Esophagus squamous epithelium (tissue), 5 donors: ENCODE measurements at regions not wholly inside any gene's neighbourhood (a gene's known extent, or its start where the extent isn't known, plus 50 kb on each side); places are given as distances from the start of the nearest gene placed in this dataset.
"Not testable (repeated sequence)": the region's sequence is repeated elsewhere in the genome, so short reads cannot be mapped to it uniquely, and the experiment has no call there.

Source experiments
- DNase-seq: peaks from one replicate; lab custom pipeline; 2025; lab: John Stamatoyannopoulos, UW
- H3K27ac ChIP-seq, 4 donors: fragments of 200-600 bp; sonication (generic); one replicate each; pipeline ENCODE4 v1.5.1; 2016 to 2019; ENCODE audit warnings: mild to moderate bottlenecking in 1 of 4
- H3K27me3 ChIP-seq, 4 donors: fragments of 200-600 bp; sonication (generic); 1 replicate in 3 of 4; 2 replicates in 1 of 4; pipeline versions ENCODE4 v1.5.1 to v1.6.0; 2017 to 2021; ENCODE audit warnings: antibody characterized with exemption in 1 of 4
- H3K36me3 ChIP-seq, 3 donors: fragments of 200-600 bp; sonication (generic); one replicate each; pipeline ENCODE4 v1.5.1; 2016 to 2019
- H3K4me1 ChIP-seq, 3 donors: fragments of 200-600 bp; sonication (generic); one replicate each; pipeline ENCODE4 v1.5.1; 2017 to 2019
- H3K4me3 ChIP-seq, 4 donors: fragments of 200-600 bp; sonication (generic); 1 replicate in 3 of 4; 2 replicates in 1 of 4; pipeline ENCODE4 v1.5.1; 2016 to 2019; ENCODE audit warnings: mild to moderate bottlenecking in 2 of 4, moderate library complexity in 1 of 4
- H3K9me3 ChIP-seq, 3 donors: fragments of 200-600 bp; sonication (generic); one replicate each; pipeline ENCODE4 v1.5.1; 2016 to 2019
- POLR2A ChIP-seq, 4 donors: fragments of 450-650 bp; IDR thresholded peaks; one replicate each; pipeline ENCODE4 v1.6.1; 2017; ENCODE audit warnings: antibody characterized with exemption in 4 of 4, mild to moderate bottlenecking in 4 of 4, moderate library complexity in 3 of 4
- WGBS, 2 donors: methylation state at CpG; one replicate each; pipeline ENCODE4 v1.1.5; 2018; 5-methylcytosine and 5-hydroxymethylcytosine counted together
- intact Hi-C: fragments of 100-400 bp; cut with DNase I; formaldehyde crosslinking; loops from one replicate; pipeline ENCODE4 v1.15.0; 2022
- TF ChIP-seq, protein P1 (sequence below), 6 experiments: fragments of 450-650 bp in 4 of 6; fragments of 200-600 bp in 2 of 6; sonication (generic) in 2 of 6; IDR thresholded peaks; one replicate each; pipeline ENCODE4 v1.5.1; 2016 to 2019; ENCODE audit warnings: antibody characterized with exemption in 6 of 6, mild to moderate bottlenecking in 4 of 6, moderate library complexity in 4 of 6
- donor health status: DM: yes; HTN: yes; CAD: no.

- Histone ChIP-seq H3K27ac (peak overlapping the region in 3 of 4 donors; percentile 4 to 77 (median 69)), H3K36me3 (no peaks in the 10 kb centered on the region), H3K9me3 (no peaks in the 10 kb centered on the region), H3K4me3 (no peak overlapping the region), H3K4me1 (peaks cover 4 to 39% (median 12%) of the 10 kb centered on the region in 3 donors), H3K27me3 (no peaks in the 10 kb centered on the region)
- intact Hi-C loops = no loop called here
- DNase-seq = no peak
- no peak for TF ChIP-seq POLR2A (IDR thresholded peaks at IDR 0.05)
- TF ChIP-seq, protein P1, sequence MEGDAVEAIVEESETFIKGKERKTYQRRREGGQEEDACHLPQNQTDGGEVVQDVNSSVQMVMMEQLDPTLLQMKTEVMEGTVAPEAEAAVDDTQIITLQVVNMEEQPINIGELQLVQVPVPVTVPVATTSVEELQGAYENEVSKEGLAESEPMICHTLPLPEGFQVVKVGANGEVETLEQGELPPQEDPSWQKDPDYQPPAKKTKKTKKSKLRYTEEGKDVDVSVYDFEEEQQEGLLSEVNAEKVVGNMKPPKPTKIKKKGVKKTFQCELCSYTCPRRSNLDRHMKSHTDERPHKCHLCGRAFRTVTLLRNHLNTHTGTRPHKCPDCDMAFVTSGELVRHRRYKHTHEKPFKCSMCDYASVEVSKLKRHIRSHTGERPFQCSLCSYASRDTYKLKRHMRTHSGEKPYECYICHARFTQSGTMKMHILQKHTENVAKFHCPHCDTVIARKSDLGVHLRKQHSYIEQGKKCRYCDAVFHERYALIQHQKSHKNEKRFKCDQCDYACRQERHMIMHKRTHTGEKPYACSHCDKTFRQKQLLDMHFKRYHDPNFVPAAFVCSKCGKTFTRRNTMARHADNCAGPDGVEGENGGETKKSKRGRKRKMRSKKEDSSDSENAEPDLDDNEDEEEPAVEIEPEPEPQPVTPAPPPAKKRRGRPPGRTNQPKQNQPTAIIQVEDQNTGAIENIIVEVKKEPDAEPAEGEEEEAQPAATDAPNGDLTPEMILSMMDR (IDR thresholded peaks at IDR 0.05) = no peak
- 33 to 45% methylated on average over 4 of the region's 5 CpGs for WGBS, 2 donors
These were observed 108.4 kb upstream of the PLEKHG1 start for GRCh38 chr6:150491131-150491810.

DNA sequence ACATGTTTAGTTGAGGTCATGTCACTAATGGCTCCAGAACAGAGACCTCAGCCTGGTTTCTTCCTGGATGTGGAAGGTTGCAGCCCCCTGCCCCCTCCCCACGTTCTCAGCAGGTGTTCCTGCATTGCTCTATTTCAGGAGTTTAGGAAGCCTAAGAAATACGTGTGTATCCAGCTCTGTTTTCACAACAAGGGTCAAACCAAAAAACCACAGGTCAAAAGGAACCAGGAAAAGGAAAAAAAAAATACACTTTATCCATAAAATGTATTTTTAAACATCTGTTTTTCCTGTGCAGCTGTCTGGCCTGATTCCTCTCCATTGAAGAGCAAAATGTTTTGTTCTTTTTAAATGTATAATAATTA is 107.9 kb upstream of the PLEKHG1 start:
- no peak for DNase-seq
- Histone ChIP-seq H3K27me3 (no peaks in the 10 kb centered on the region), H3K36me3 (no peaks in the 10 kb centered on the region), H3K27ac (peak overlapping the region in 2 of 4 donors; percentile 69 to 77), H3K4me3 (no peak overlapping the region), H3K4me1 (peaks cover 4 to 39% (median 12%) of the 10 kb centered on the region in 3 donors), H3K9me3 (no peaks in the 10 kb centered on the region)
- TF ChIP-seq, protein P1 (IDR thresholded peaks at IDR 0.05) = no peak
- TF ChIP-seq POLR2A (IDR thresholded peaks at IDR 0.05) = no peak
- intact Hi-C loops = no loop called here
- 52 to 53% methylated on average over 2 of the region's 2 CpGs for WGBS, 2 donors

- TF ChIP-seq, protein P1 (IDR thresholded peaks at IDR 0.05) = no peak
- TF ChIP-seq POLR2A (IDR thresholded peaks at IDR 0.05) = no peak
- intact Hi-C loops = no loop called here
- Histone ChIP-seq H3K9me3 (no peaks in the 10 kb centered on the region), H3K27me3 (no peaks in the 10 kb centered on the region), H3K4me3 (no peak overlapping the region), H3K36me3 (no peaks in the 10 kb centered on the region), H3K27ac (peak overlapping the region in 2 of 4 donors; percentile 10 to 77), H3K4me1 (peaks cover 4 to 39% (median 12%) of the 10 kb centered on the region in 3 donors)
- WGBS, 2 donors = 86 to 87% methylated on average over 2 of the region's 2 CpGs
- no peak for DNase-seq
These were observed 107.2 kb upstream of the PLEKHG1 start for GRCh38 chr6:150492507-150492906.

GRCh38 chr6:150492941-150493340 is 106.7 kb upstream of the PLEKHG1 start:
- intact Hi-C loops = no loop called here
- DNase-seq = no peak
- TF ChIP-seq POLR2A (IDR thresholded peaks at IDR 0.05) = no peak
- TF ChIP-seq, protein P1 (IDR thresholded peaks at IDR 0.05) = no peak

DNA sequence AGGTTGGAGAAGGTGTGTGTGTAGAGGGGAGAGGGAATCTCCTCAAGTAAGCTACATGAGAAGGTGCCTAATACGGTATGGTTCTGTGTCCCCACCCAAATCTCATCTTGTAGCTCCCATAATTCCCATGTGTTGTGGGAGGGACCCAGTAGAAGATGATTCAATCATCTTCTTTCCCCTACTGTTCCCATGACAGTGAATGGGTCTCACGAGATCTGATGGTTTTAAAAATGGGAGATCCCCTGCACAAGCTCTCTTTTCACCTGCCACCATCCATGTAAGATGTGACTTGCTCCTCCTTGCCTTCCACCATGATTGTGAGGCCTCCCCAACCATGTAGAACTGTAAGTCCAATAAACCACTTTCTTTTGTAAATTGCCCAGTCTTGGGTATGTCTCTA is 106.1 kb upstream of the PLEKHG1 start:
- H3K4me3 ChIP-seq, H3K9me3 ChIP-seq, H3K27me3 ChIP-seq, DNase-seq, H3K36me3 ChIP-seq, intact Hi-C loops: not testable (repeated sequence)
- Histone ChIP-seq H3K4me1 (peaks cover 4 to 39% (median 12%) of the 10 kb centered on the region in 3 donors), H3K27ac (peak overlapping the region in 1 of 4 donors; percentile 77)
- WGBS, 2 donors = 86 to 100% methylated on average over 2 of the region's 2 CpGs

More at GRCh38 chr6:150492941-150493340, 106.7 kb upstream of the PLEKHG1 start:
- no peaks in the 10 kb centered on the region for H3K9me3 ChIP-seq
- no peaks in the 10 kb centered on the region for H3K36me3 ChIP-seq
- H3K27me3 ChIP-seq = no peaks in the 10 kb centered on the region
- H3K4me1 ChIP-seq = peaks cover 4 to 39% (median 12%) of the 10 kb centered on the region in 3 donors
- WGBS, 2 donors = 29 to 48% methylated on average over 3 to 7 of the region's 7 CpGs
- peak overlapping the region in 2 of 4 donors; percentile 10 to 77 for H3K27ac ChIP-seq
- H3K4me3 ChIP-seq = no peak overlapping the region
